Activated CD8-positive, alpha-beta T cell treated with anti-CD3 and anti-CD28 coated beads for 36 hours (primary cell): ENCODE measurements at regions not wholly inside any gene's neighbourhood (a gene's known extent, or its start where the extent isn't known, plus 50 kb on each side); places are given as distances from the start of the nearest gene placed in this dataset.

ENCODE experiments used
- ATAC-seq: fragments of 200-7000 bp; cut with Tn5 transposase; one replicate; pipeline ENCODE4 v1.10.0; 2021; ENCODE audit warnings: mild to moderate bottlenecking, moderate library complexity
- CTCF ChIA-PET: fragments of 350-600 bp; sonication (Branson Sonifier 250); formaldehyde crosslinking; loops from one replicate; lab custom pipeline; 2021; ENCODE audit warnings: antibody characterized with exemption; lab: Charles Lee
- POLR2A ChIA-PET: fragments of 350-600 bp; sonication (Branson Sonifier 250); formaldehyde crosslinking; loops from one replicate; lab custom pipeline; 2021; ENCODE audit warnings: antibody characterized with exemption; lab: Charles Lee
- DNase-seq: peaks from one replicate; pipeline ENCODE4 v3.0.0-alpha.2; 2020
- H3K27ac Mint-ChIP-seq: one replicate; pipeline ENCODE4 v1.8.0; 2021; ENCODE audit warnings: mild to moderate bottlenecking, mixed read lengths
- H3K27me3 Mint-ChIP-seq: one replicate; pipeline ENCODE4 v1.8.0; 2021; ENCODE audit warnings: mixed read lengths
- H3K36me3 Mint-ChIP-seq: one replicate; pipeline ENCODE4 v1.8.0; 2021; ENCODE audit warnings: low read depth, mixed read lengths
- H3K4me1 Mint-ChIP-seq: one replicate; pipeline ENCODE4 v1.8.0; 2021; ENCODE audit warnings: low read depth, mixed read lengths
- H3K4me3 Mint-ChIP-seq: one replicate; pipeline ENCODE4 v1.8.0; 2021; ENCODE audit warnings: mild to moderate bottlenecking, moderate library complexity, mixed read lengths
- H3K9me3 Mint-ChIP-seq: one replicate; pipeline ENCODE4 v1.8.0; 2021; ENCODE audit warnings: mixed read lengths
- CTCF ChIP-seq: fragments of 200-600 bp; IDR thresholded peaks from one replicate; pipeline ENCODE4 v1.8.0; 2022; ENCODE audit warnings: antibody characterized with exemption, mild to moderate bottlenecking
- intact Hi-C: fragments of 100-400 bp; cut with micrococcal nuclease; formaldehyde crosslinking; loops from one replicate; pipeline ENCODE4 v1.10.0; 2022

DNA sequence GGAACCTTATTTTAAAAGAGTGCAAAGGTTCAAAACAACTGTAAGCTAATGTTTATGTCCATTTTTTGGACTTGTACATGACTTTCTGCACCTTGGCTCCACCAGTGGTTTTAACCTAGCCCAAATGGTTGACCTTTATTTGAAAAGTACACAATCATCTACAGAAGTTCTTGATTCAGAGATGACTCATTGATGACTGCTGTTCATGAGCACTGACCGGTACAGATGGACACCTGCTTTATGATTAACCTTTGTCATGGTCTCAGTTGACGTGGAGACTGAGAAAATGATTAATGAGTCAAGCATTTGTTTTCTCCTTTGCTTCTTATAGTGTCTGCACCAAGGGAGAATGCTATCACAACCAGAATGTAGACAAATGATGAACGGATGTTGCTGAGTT, 55.7 kb upstream of the PTER start:
- DNase-seq (no peak), ATAC-seq (no peak)
- Mint-ChIP-seq H3K27ac (no peak overlapping the region), H3K4me3 (no peak overlapping the region), H3K27me3 (peaks cover 4% of the 10 kb centered on the region), H3K4me1 (no peaks in the 10 kb centered on the region), H3K36me3 (no peaks in the 10 kb centered on the region), H3K9me3 (no peaks in the 10 kb centered on the region)
- no peak for TF ChIP-seq CTCF
- intact Hi-C loops, result no loop called here
- CTCF ChIA-PET, result no interaction called here
- POLR2A ChIA-PET, result no interaction called here

DNA sequence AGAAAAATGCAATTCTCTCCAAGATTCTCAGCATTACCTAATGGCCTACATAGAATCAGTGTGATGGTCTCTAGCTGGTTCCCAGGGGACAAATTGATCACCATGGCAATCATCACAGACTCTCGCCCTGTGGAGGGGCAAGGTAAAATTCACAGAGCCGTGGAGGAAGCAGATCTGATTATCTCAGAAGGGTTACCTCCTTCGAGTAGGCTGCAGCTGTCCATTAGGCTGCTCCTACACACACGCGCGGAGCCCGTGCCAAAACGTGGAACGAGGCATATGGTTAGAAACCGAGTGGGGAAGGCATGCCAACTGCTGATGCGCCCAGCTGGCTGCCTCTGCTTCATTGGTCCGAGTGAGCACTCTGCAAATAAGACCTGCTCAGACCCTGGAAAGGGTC, 52.8 kb upstream of the PTER start:
- TF ChIP-seq CTCF, result no peak
- DNase-seq (no peak), ATAC-seq (no peak)
- POLR2A ChIA-PET, result no interaction called here
- Mint-ChIP-seq H3K9me3 (no peaks in the 10 kb centered on the region), H3K36me3 (no peaks in the 10 kb centered on the region), H3K4me3 (no peak overlapping the region), H3K27ac (no peak overlapping the region), H3K4me1 (no peaks in the 10 kb centered on the region), H3K27me3 (peaks cover 2% of the 10 kb centered on the region)
- intact Hi-C loops, result no loop called here
- CTCF ChIA-PET, result no interaction called here

DNA sequence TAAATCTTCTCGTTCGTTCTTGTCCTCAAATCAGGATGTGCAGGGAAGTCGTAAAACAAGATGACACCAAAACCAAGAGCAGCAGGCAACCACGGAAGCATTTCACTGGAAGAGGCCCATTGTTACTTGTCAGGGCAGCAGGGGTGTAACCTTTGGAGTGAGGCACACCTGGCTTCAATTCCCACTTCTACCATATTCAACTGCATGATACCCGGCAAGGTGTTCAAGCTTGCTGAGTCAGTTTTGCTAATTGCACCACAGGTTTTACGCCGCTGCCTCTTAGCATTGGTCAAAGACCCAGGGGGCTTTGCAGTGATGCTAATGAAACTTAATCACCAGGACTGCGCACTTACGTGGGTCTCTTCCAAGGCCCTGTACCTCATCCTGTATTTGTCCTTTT, 50.0 kb upstream of the PTER start:
- ATAC-seq, result no peak
- ChIA-PET CTCF (no interaction called here), POLR2A (interaction anchor here (0.6 kb wide), 1 partner anchor 203 kb away, joined by 3 read pairs; no protein-coding TSS in a partner anchor)
- TF ChIP-seq CTCF, result no peak
- H3K27me3 Mint-ChIP-seq, result peaks cover 2% of the 10 kb centered on the region
- no peaks in the 10 kb centered on the region for H3K36me3 Mint-ChIP-seq
- H3K27ac Mint-ChIP-seq, result no peak overlapping the region
- no peaks in the 10 kb centered on the region for H3K4me1 Mint-ChIP-seq
- no peak overlapping the region for H3K4me3 Mint-ChIP-seq
- DNase-seq, result no peak
- H3K9me3 Mint-ChIP-seq, result no peaks in the 10 kb centered on the region
- intact Hi-C loops, result no loop called here
